Ovary (tissue), 3 donors: ENCODE measurements at regions not wholly inside any gene's neighbourhood (a gene's known extent, or its start where the extent isn't known, plus 50 kb on each side); places are given as distances from the start of the nearest gene placed in this dataset.

Experiments
- POLR2A ChIP-seq: fragments of 450-650 bp; IDR thresholded peaks from one replicate; pipeline ENCODE4 v1.6.1; 2017; ENCODE audit warnings: antibody characterized with exemption, mild to moderate bottlenecking, moderate library complexity
- TF ChIP-seq, protein P1 (sequence below), 3 donors: fragments of 450-650 bp in 2 of 3; fragments of 200-600 bp in 1 of 3; IDR thresholded peaks; one replicate each; pipeline versions ENCODE4 v1.5.1 to v1.8.0; 2016 to 2022; ENCODE audit warnings: antibody characterized with exemption in 3 of 3, mild to moderate bottlenecking in 1 of 3
- donor health status: DM: no; HTN: no; CAD: no.

DNA sequence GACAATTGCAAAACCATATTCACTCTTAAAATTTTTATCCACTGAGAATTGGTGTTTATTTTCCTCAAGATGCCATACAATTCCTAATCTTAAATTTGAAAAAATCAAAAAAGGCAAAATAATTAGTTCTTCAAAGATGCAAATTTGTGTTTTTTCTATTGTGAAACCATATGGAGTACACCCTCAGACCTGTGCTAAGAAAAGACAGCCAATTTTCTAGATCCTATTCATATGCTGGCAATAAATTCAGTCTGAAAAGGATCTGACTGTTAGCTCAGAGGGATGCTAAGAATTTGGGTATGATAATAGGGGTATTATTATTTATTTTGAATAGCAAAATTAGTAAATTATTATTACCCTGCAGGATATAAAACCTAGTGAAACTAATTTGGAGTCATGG is 476.9 kb upstream of the SYT1 start:
- TF ChIP-seq, protein P1, sequence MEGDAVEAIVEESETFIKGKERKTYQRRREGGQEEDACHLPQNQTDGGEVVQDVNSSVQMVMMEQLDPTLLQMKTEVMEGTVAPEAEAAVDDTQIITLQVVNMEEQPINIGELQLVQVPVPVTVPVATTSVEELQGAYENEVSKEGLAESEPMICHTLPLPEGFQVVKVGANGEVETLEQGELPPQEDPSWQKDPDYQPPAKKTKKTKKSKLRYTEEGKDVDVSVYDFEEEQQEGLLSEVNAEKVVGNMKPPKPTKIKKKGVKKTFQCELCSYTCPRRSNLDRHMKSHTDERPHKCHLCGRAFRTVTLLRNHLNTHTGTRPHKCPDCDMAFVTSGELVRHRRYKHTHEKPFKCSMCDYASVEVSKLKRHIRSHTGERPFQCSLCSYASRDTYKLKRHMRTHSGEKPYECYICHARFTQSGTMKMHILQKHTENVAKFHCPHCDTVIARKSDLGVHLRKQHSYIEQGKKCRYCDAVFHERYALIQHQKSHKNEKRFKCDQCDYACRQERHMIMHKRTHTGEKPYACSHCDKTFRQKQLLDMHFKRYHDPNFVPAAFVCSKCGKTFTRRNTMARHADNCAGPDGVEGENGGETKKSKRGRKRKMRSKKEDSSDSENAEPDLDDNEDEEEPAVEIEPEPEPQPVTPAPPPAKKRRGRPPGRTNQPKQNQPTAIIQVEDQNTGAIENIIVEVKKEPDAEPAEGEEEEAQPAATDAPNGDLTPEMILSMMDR (IDR thresholded peaks at IDR 0.05), result no peak
- TF ChIP-seq POLR2A, result no peak
